Suppressor macrophage (primary cell): ENCODE measurements at regions not wholly inside any gene's neighbourhood (a gene's known extent, or its start where the extent isn't known, plus 50 kb on each side); places are given as distances from the start of the nearest gene placed in this dataset.

Source experiments
- DNase-seq, 4 experiments: peaks; one replicate each; pipeline ENCODE4 v3.0.0-alpha.2; 2020 to 2022

- DNase-seq, result no peak
Observed at GRCh38 chr22:22075382-22076163, 93.0 kb upstream of the TOP3B start.

DNA sequence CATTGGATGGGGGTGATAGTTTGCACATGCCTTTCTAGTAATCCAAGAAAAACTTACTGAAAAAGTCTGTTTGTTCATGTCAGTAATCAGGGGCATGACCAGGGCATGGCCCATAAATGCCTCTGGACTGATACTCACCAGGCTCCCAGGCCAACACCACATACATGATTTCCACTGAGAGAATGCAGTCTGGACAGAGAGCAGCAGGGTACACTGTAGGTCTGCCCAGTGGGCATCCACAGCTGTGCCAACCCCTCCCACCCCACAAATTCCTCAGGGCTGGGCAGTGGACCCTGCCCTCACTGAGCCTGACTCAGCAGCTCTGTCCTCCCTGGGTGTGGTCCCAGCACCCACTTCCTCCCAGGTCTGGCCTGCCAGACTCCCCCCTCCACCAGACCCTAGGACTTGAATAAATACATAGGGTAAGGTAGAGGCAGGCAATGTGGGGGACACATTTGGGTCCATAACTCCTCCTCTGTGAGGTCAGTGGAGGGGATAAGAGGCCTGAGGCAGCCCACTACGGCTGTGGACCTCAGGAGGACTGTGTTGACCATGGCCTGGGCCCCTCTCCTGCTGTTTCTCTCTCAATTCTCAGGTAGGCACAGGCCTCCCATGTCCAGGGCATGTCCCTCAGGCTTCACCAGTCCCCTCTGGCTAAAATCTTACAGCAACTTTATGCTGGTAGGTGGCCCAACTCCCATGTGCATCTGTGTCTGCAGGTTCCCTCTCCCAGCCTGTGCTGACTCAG is 92.2 kb upstream of the TOP3B start:
- peak in 1 of 4 experiments; percentile 36 for DNase-seq

GRCh38 chr22:22073769-22074561 is 91.4 kb upstream of the TOP3B start:
- no peak for DNase-seq

- no peak for DNase-seq
Observed at GRCh38 chr22:22072169-22072836, 89.7 kb upstream of the TOP3B start.

GRCh38 chr22:22071455-22071854 is 88.9 kb upstream of the TOP3B start:
- no peak for DNase-seq

- no peak for DNase-seq
Observed at GRCh38 chr22:22070371-22070824, 87.8 kb upstream of the TOP3B start.

GRCh38 chr22:22069450-22070370 is 87.1 kb upstream of the TOP3B start:
- DNase-seq, result no peak

GRCh38 chr22:22068657-22069056 is 86.1 kb upstream of the TOP3B start:
- no peak for DNase-seq

DNA sequence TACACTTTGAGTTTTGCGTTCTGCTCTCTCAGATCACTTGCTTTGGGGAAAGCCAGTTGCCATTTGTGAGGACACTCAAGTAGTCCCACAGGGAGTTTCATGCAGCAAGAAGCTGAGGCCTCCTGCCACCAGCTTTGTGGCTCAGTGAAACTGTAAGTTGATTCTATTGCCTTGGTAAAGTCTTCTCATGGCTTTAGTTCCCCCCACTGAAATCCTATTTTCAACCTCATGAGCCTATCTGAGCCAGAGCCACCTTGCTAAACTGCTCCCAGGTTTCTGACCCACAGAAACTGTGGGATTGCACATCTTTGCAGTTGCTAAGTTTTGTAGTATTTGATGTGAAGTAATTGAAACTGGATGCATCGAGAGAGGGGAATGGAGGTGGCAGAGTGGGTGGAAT is 85.4 kb upstream of the TOP3B start:
- DNase-seq, result no peak

GRCh38 chr22:22067192-22067591 is 84.6 kb upstream of the TOP3B start:
- DNase-seq, result no peak

DNA sequence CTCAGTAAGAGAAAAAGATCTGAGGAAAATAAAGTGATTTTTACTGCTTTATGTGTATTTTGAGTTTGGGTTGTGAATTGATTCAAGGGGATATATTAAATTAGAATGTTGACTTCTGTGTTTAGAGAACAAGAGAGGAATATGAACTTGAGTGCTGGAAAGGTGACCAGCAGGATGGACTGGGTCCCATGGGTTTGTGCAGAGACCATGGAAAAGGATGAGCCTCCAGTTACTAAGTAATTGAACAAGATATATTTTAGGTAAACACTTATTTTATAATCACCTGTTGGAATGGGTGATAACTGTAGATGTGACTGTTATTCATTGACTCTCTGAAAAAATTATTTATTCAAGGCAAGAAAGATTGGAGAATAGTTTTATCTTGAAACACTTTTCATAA is 82.0 kb upstream of the TOP3B start:
- no peak for DNase-seq

DNA sequence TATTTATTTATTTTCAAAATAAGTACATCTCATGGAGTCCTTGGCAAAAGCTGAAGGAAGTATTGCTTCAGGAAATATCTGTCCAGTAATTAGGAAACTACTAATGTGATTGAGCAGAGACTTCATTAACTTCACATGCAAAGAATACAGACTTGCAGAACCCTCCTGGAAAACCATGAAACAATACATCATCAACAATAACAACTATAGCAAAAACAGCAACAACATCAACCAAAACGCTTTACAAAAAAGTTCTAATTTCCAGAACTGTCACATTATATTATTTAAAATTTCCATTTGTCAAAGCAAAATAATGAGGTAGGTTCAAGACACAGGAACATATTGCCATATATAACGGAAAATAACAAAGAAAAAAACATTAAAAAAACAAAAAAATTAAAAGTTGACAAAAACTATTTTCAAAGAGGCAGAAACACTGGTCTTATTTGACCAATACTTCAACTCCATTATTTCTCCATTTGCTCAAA is 79.8 kb upstream of the TOP3B start:
- no peak for DNase-seq

DNA sequence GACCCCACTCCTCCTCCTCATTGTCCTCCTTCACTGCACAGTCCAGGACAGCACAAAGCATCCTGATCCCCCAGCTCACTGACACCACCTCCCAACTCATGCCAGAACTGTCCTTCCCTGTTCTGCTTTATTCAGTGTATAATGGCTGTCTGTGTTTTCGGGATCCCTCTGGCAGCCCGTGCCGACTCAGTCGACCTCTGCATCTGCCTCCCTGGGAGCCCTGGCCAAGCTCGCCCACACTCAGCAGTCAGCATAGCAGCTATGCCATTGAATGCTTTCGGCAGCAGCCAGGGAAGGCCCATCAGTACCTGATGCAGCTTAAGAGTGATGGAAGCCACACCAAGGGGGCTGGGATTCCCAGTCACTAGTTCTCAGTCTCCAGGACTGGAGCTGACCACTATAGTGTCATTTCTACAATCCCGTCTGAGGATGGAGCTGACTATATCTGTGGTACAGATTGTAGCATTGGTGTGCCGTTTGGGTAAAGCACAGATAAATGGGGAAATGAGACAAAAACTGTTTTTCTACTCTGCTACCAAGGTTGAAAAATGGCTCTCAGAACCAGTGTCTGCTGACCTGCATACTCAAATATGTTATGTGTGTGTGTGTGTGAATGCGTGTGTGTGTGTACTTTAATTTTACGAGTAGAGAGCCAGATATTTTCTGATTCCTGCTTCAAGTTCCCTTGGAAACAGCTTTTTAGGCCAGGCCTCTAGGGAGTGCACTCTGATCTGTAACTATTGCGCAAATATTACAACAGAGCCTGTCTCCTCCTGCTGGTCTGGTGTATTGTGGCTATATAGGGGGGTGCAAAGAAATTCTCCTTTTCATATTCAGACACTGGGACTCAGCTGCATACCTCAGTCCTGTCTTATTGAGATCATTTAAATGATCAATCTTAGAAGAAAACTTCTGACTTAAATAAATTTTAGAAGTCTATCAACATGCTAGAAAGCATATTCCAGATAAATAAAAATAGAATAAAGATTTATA is 78.8 kb upstream of the TOP3B start:
- DNase-seq, result peak; percentile 57 to 80 (median 75)

GRCh38 chr22:22060200-22061084 is 77.9 kb upstream of the TOP3B start:
- peak; percentile 67 to 91 (median 79) for DNase-seq

GRCh38 chr22:22059291-22060002 is 76.9 kb upstream of the TOP3B start:
- DNase-seq, result no peak

- peak in 3 of 4 experiments; percentile 26 to 32 (median 27) for DNase-seq
Observed at GRCh38 chr22:22058633-22059290, 76.2 kb upstream of the TOP3B start.

DNA sequence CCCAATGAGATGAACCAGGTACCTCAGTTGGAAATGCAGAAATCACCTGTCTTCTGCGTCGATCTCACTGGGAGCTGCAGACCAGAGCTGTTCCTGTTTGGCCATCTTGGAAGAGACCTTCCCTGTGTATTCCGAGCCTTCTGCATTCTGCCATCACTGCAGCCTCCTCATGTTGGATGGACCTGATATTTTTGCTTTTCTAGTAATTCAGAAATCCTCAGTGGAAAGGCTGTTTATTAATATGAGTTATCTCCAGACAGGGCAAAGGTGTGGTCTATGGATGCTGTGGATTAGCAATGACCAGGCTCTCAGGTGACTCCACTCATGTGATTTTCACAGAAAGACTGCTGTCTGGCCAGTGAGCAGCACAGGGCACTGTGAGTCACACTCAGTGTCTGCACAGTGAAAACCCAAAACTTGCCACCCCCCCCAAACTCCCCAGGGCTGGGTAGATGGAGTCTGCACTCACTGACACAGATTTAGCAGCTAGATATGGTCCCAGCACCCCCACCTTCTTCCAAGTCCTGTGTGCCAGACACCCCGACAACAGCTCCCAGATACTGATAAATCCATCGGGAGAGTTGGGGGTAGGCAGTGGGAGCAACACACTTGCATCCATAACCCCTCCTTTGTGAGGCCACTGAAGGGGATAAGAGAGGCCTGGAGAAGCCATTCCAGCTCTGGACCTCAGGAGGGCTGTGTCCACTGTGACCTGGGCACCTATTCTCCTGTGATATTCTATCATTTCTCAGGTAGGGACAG is 75.2 kb upstream of the TOP3B start:
- DNase-seq, result no peak
